Astrocyte (in vitro differentiated cells and primary cell): ENCODE measurements at regions not wholly inside any gene's neighbourhood (a gene's known extent, or its start where the extent isn't known, plus 50 kb on each side); places are given as distances from the start of the nearest gene placed in this dataset.

Experiments used
- EZH2 ChIP-seq: IDR thresholded peaks from 2 replicates; pipeline ENCODE4 v1.6.1; 2012; ENCODE audit warnings: mild to moderate bottlenecking, low read length, inconsistent platforms; ENCODE audit not compliant: insufficient read depth
- TF ChIP-seq, protein P1 (sequence below): IDR thresholded peaks from 2 replicates; pipeline ENCODE4 v1.5.1; 2011; ENCODE audit warnings: low read depth, mild to moderate bottlenecking, inconsistent platforms, low read length, moderate library complexity; ENCODE audit not compliant: insufficient read depth

- no peak for TF ChIP-seq EZH2
- TF ChIP-seq, protein P1, sequence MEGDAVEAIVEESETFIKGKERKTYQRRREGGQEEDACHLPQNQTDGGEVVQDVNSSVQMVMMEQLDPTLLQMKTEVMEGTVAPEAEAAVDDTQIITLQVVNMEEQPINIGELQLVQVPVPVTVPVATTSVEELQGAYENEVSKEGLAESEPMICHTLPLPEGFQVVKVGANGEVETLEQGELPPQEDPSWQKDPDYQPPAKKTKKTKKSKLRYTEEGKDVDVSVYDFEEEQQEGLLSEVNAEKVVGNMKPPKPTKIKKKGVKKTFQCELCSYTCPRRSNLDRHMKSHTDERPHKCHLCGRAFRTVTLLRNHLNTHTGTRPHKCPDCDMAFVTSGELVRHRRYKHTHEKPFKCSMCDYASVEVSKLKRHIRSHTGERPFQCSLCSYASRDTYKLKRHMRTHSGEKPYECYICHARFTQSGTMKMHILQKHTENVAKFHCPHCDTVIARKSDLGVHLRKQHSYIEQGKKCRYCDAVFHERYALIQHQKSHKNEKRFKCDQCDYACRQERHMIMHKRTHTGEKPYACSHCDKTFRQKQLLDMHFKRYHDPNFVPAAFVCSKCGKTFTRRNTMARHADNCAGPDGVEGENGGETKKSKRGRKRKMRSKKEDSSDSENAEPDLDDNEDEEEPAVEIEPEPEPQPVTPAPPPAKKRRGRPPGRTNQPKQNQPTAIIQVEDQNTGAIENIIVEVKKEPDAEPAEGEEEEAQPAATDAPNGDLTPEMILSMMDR, result no peak
Observed at GRCh38 chr10:33875924-33876583, 541.6 kb upstream of the NRP1 start.
